Trophoblast cell (in vitro differentiated cells and primary cell): ENCODE measurements at regions not wholly inside any gene's neighbourhood (a gene's known extent, or its start where the extent isn't known, plus 50 kb on each side); places are given as distances from the start of the nearest gene placed in this dataset.

Source experiments
- DNase-seq, 2 donors: peaks; one replicate each; pipeline ENCODE4 v3.0.0-alpha.2; 2016
- H2AFZ ChIP-seq: 2 replicates; pipeline ENCODE4 v1.6.1; 2013; ENCODE audit warnings: low read length, moderate library complexity, mild to moderate bottlenecking; ENCODE audit not compliant: insufficient read depth, poor library complexity
- H2AK5ac ChIP-seq: 2 replicates; pipeline ENCODE4 v1.6.1; 2013; ENCODE audit warnings: mild to moderate bottlenecking, low read length
- H2BK120ac ChIP-seq: 2 replicates; pipeline ENCODE4 v1.6.1; 2013; ENCODE audit warnings: low read length, mild to moderate bottlenecking, moderate library complexity; ENCODE audit not compliant: insufficient read depth, poor library complexity
- H2BK12ac ChIP-seq: 2 replicates; pipeline ENCODE4 v1.6.1; 2013; ENCODE audit warnings: mild to moderate bottlenecking, low read length, moderate library complexity
- H2BK5ac ChIP-seq: 2 replicates; pipeline ENCODE4 v1.6.1; 2013; ENCODE audit warnings: low read length, low read depth, moderate library complexity, mild to moderate bottlenecking; ENCODE audit not compliant: poor library complexity
- H3K14ac ChIP-seq: 2 replicates; pipeline ENCODE4 v1.6.1; 2013; ENCODE audit warnings: mild to moderate bottlenecking, low read length
- H3K18ac ChIP-seq: 2 replicates; pipeline ENCODE4 v1.6.1; 2013; ENCODE audit warnings: mild to moderate bottlenecking, low read length
- H3K23ac ChIP-seq: 2 replicates; pipeline ENCODE4 v1.6.1; 2013; ENCODE audit warnings: low read length
- H3K27ac ChIP-seq: 2 replicates; pipeline ENCODE4 v1.5.1; 2013; ENCODE audit warnings: low read depth, mild to moderate bottlenecking, inconsistent platforms, low read length, moderate library complexity
- H3K27me3 ChIP-seq: 2 replicates; pipeline ENCODE4 v1.6.1; 2013; ENCODE audit warnings: inconsistent platforms, mild to moderate bottlenecking, low read length, moderate library complexity; ENCODE audit not compliant: insufficient read depth
- H3K36me3 ChIP-seq, 2 experiments: 1 replicate in 1 of 2; 2 replicates in 1 of 2; pipeline ENCODE4 v1.6.1; 2013; ENCODE audit warnings: low read length in 2 of 2, mild to moderate bottlenecking in 2 of 2, moderate library complexity in 1 of 2; ENCODE audit not compliant: insufficient read depth in 2 of 2, control insufficient read depth in 1 of 2
- H3K4ac ChIP-seq: 2 replicates; pipeline ENCODE4 v1.6.1; 2013; ENCODE audit warnings: low read depth, mild to moderate bottlenecking, low read length, moderate library complexity
- H3K4me1 ChIP-seq, 2 experiments: 1 replicate in 1 of 2; 2 replicates in 1 of 2; pipeline ENCODE4 v1.6.1; 2013; ENCODE audit warnings: low read length in 2 of 2, mild to moderate bottlenecking in 2 of 2, moderate library complexity in 1 of 2; ENCODE audit not compliant: insufficient read depth in 2 of 2, control insufficient read depth in 1 of 2
- H3K4me2 ChIP-seq: 2 replicates; pipeline ENCODE4 v1.6.1; 2013; ENCODE audit warnings: inconsistent platforms, mild to moderate bottlenecking, low read length, moderate library complexity
- H3K4me3 ChIP-seq: 2 replicates; pipeline ENCODE4 v1.5.1; 2013; ENCODE audit warnings: mild to moderate bottlenecking, low read depth, low read length, inconsistent platforms
- H3K79me1 ChIP-seq: one replicate; pipeline ENCODE4 v1.6.1; 2013; ENCODE audit warnings: low read length
- H3K79me2 ChIP-seq: 2 replicates; pipeline ENCODE4 v1.6.1; 2013; ENCODE audit warnings: low read length, mild to moderate bottlenecking; ENCODE audit not compliant: control insufficient read depth, insufficient read depth, poor library complexity
- H3K9ac ChIP-seq: 2 replicates; pipeline ENCODE4 v1.6.1; 2013; ENCODE audit warnings: mild to moderate bottlenecking, low read length
- H3K9me3 ChIP-seq: 2 replicates; pipeline ENCODE4 v1.6.1; 2013; ENCODE audit warnings: low read depth, mild to moderate bottlenecking, control low read depth, inconsistent platforms, low read length; ENCODE audit not compliant: insufficient read depth
- H4K12ac ChIP-seq: 2 replicates; pipeline ENCODE4 v1.6.1; 2013; ENCODE audit warnings: low read depth, mild to moderate bottlenecking, low read length, moderate library complexity
- H4K8ac ChIP-seq: 2 replicates; pipeline ENCODE4 v1.6.1; 2013; ENCODE audit warnings: low read depth, mild to moderate bottlenecking, low read length, moderate library complexity
- H4K91ac ChIP-seq: one replicate; pipeline ENCODE4 v1.6.1; 2013; ENCODE audit warnings: low read depth, mild to moderate bottlenecking, low read length, moderate library complexity
- WGBS: extraction: QIAGEN DNeasy Blood & Tissue Kit; methylation state at CpG from one replicate; pipeline ENCODE4 v1.1.7; 2013; ENCODE audit warnings: missing lambda C conversion rate; ENCODE audit not compliant: insufficient read length, insufficient coverage; ENCODE audit errors: extremely low coverage; 5-methylcytosine and 5-hydroxymethylcytosine counted together

- no peak overlapping the region for H3K4ac ChIP-seq
- H2AFZ ChIP-seq: no peak overlapping the region
- H4K8ac ChIP-seq: no peak overlapping the region
- H4K12ac ChIP-seq: no peak overlapping the region
- H3K79me1 ChIP-seq: no peaks in the 10 kb centered on the region
- no peak overlapping the region for H3K14ac ChIP-seq
- H3K18ac ChIP-seq: no peak overlapping the region
- no peaks in the 10 kb centered on the region for H3K4me1 ChIP-seq
- no peak overlapping the region for H3K4me2 ChIP-seq
- H3K9ac ChIP-seq: no peak overlapping the region
- H3K9me3 ChIP-seq: no peaks in the 10 kb centered on the region
- DNase-seq: no peak
- H3K27ac ChIP-seq: no peak overlapping the region
- H3K27me3 ChIP-seq: no peaks in the 10 kb centered on the region
- no peak overlapping the region for H2BK120ac ChIP-seq
- WGBS: no CpG with 5 or more reads among the region's 6 CpGs
- no peak overlapping the region for H3K23ac ChIP-seq
- H2BK5ac ChIP-seq: no peak overlapping the region
- no peaks in the 10 kb centered on the region for H3K36me3 ChIP-seq
- no peak overlapping the region for H2AK5ac ChIP-seq
- no peaks in the 10 kb centered on the region for H3K79me2 ChIP-seq
- no peak overlapping the region for H2BK12ac ChIP-seq
- no peak overlapping the region for H4K91ac ChIP-seq
- no peak overlapping the region for H3K4me3 ChIP-seq
These were observed 505.4 kb upstream of the C16orf82 start for GRCh38 chr16:26561303-26561702.

DNA sequence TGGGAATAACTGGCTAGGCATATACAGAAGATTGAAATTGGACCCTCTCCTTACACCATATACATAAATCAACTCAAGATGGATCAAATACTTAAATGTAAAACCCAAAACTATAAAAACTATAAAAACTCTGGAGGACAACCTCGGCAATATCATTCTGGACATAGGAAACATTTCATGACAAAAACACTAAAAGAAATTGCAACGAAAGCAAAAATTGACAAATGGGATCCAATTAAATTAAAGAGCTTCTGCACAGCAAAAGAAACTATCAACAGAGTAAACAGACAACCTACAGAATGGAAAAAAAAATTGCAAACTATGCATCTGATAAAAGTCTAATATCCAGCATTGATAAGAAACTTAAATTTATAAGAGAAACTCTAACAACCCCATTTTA, 503.7 kb upstream of the C16orf82 start:
- no peak overlapping the region for H2BK12ac ChIP-seq
- no peaks in the 10 kb centered on the region for H3K79me2 ChIP-seq
- H3K4me3 ChIP-seq: no peak overlapping the region
- no peak overlapping the region for H2BK120ac ChIP-seq
- no peak overlapping the region for H3K9ac ChIP-seq
- no peaks in the 10 kb centered on the region for H3K4me1 ChIP-seq
- no peak overlapping the region for H3K27ac ChIP-seq
- no peak for DNase-seq
- no peaks in the 10 kb centered on the region for H3K36me3 ChIP-seq
- H3K9me3 ChIP-seq: no peaks in the 10 kb centered on the region
- no peaks in the 10 kb centered on the region for H3K79me1 ChIP-seq
- H2AK5ac ChIP-seq: no peak overlapping the region
- H3K27me3 ChIP-seq: no peaks in the 10 kb centered on the region
- no peak overlapping the region for H3K4ac ChIP-seq
- H4K12ac ChIP-seq: no peak overlapping the region
- H3K18ac ChIP-seq: no peak overlapping the region
- no peak overlapping the region for H4K8ac ChIP-seq
- H3K4me2 ChIP-seq: no peak overlapping the region
- no peak overlapping the region for H4K91ac ChIP-seq
- WGBS: no CpG with 5 or more reads among the region's 2 CpGs
- H2BK5ac ChIP-seq: no peak overlapping the region
- H3K23ac ChIP-seq: no peak overlapping the region
- no peak overlapping the region for H2AFZ ChIP-seq
- no peak overlapping the region for H3K14ac ChIP-seq

DNA sequence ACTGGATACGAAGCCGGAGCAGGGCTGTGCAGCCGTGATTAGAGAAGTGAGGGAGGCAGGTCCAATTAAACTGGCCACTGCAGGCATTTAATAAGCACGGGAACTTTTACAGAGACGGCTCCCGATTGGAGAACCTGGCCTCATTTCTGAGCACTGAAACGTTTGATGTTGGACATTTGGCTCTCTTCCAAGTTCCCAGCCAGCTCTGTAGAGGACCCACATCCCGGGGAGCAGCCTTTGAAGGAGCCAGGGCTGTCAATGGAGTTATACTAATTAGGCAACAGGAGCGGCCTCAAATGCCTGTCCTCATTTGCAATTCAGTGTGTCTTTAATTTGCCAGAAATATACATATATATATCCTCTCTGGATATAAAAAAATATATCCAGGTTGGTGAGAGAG, 499.4 kb upstream of the C16orf82 start:
- Histone ChIP-seq H3K4me3 (no peak overlapping the region), H3K27ac (no peak overlapping the region), H2BK5ac (no peak overlapping the region), H2AFZ (no peak overlapping the region), H3K9ac (no peak overlapping the region), H3K9me3 (no peaks in the 10 kb centered on the region), H3K4ac (no peak overlapping the region), H3K4me2 (no peak overlapping the region), H3K27me3 (no peaks in the 10 kb centered on the region), H4K12ac (no peak overlapping the region), H3K79me1 (no peaks in the 10 kb centered on the region), H2AK5ac (no peak overlapping the region), H3K4me1 (no peaks in the 10 kb centered on the region), H4K8ac (no peak overlapping the region), H4K91ac (no peak overlapping the region), H3K18ac (no peak overlapping the region), H2BK120ac (no peak overlapping the region), H2BK12ac (no peak overlapping the region), H3K79me2 (no peaks in the 10 kb centered on the region), H3K14ac (no peak overlapping the region), H3K23ac (no peak overlapping the region), H3K36me3 (no peaks in the 10 kb centered on the region)
- no CpG with 5 or more reads among the region's 9 CpGs for WGBS
- no peak for DNase-seq

DNA sequence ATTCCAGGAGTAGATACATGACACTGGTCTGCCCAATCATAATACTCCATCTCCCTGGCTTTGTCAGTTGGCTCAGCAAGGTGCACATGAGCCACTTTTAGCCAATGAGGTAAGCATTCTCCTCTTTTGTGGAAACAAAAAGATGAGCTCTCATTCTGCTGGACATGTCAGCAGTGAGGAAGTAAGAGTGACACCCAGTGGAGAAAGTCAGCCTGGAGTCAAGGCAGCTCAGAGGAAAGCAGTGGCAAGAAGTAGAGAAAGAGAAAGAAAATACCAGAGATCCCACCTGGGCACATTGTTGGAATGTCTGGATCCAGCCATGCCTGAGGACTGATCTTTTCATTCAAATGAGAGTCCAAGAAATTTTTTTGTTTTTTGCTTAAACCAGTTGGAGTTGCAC, 496.9 kb upstream of the C16orf82 start:
- H2AFZ ChIP-seq: no peak overlapping the region
- H3K36me3 ChIP-seq: no peaks in the 10 kb centered on the region
- no peak overlapping the region for H3K14ac ChIP-seq
- H3K4me1 ChIP-seq: no peaks in the 10 kb centered on the region
- no peaks in the 10 kb centered on the region for H3K9me3 ChIP-seq
- H3K18ac ChIP-seq: no peak overlapping the region
- no peak overlapping the region for H3K4ac ChIP-seq
- no peak overlapping the region for H2BK5ac ChIP-seq
- H4K8ac ChIP-seq: no peak overlapping the region
- no peaks in the 10 kb centered on the region for H3K79me2 ChIP-seq
- no peak overlapping the region for H4K12ac ChIP-seq
- H3K27ac ChIP-seq: no peak overlapping the region
- no peak overlapping the region for H3K9ac ChIP-seq
- no peak overlapping the region for H3K4me3 ChIP-seq
- no peaks in the 10 kb centered on the region for H3K27me3 ChIP-seq
- H3K4me2 ChIP-seq: no peak overlapping the region
- no peak overlapping the region for H2BK120ac ChIP-seq
- no peak overlapping the region for H4K91ac ChIP-seq
- H3K23ac ChIP-seq: no peak overlapping the region
- no peaks in the 10 kb centered on the region for H3K79me1 ChIP-seq
- no peak overlapping the region for H2BK12ac ChIP-seq
- no peak overlapping the region for H2AK5ac ChIP-seq
- DNase-seq: peak in 1 of 2 donors; percentile 38

- no peak overlapping the region for H3K18ac ChIP-seq
- no peak overlapping the region for H3K14ac ChIP-seq
- H3K4me1 ChIP-seq: no peaks in the 10 kb centered on the region
- no peaks in the 10 kb centered on the region for H3K79me1 ChIP-seq
- H2BK5ac ChIP-seq: no peak overlapping the region
- H3K4me2 ChIP-seq: no peak overlapping the region
- no peaks in the 10 kb centered on the region for H3K36me3 ChIP-seq
- DNase-seq: no peak
- H4K12ac ChIP-seq: no peak overlapping the region
- H2AFZ ChIP-seq: no peak overlapping the region
- H3K4ac ChIP-seq: no peak overlapping the region
- H4K8ac ChIP-seq: no peak overlapping the region
- H3K23ac ChIP-seq: no peak overlapping the region
- no peaks in the 10 kb centered on the region for H3K9me3 ChIP-seq
- no peak overlapping the region for H2BK120ac ChIP-seq
- H3K27ac ChIP-seq: no peak overlapping the region
- no peaks in the 10 kb centered on the region for H3K27me3 ChIP-seq
- no peaks in the 10 kb centered on the region for H3K79me2 ChIP-seq
- no peak overlapping the region for H3K9ac ChIP-seq
- H2BK12ac ChIP-seq: no peak overlapping the region
- no peak overlapping the region for H4K91ac ChIP-seq
- no peak overlapping the region for H2AK5ac ChIP-seq
- no CpG with 5 or more reads among the region's 2 CpGs for WGBS
- H3K4me3 ChIP-seq: no peak overlapping the region
These were observed 488.0 kb upstream of the C16orf82 start for GRCh38 chr16:26578748-26579147.
